A549 (cell line): ENCODE measurements at regions not wholly inside any gene's neighbourhood (a gene's known extent, or its start where the extent isn't known, plus 50 kb on each side); places are given as distances from the start of the nearest gene placed in this dataset.

Experiments
- HDAC2 ChIP-seq: fragments of 200-600 bp; sonication (generic); IDR thresholded peaks from 2 replicates; pipeline ENCODE4 v1.6.1; 2016
- MYC ChIP-seq: IDR thresholded peaks from 2 replicates; pipeline ENCODE4 v1.6.1; 2012; ENCODE audit warnings: mild to moderate bottlenecking, inconsistent platforms, low read length, improper control_type of control experiment, borderline replicate concordance
- SREBF2 ChIP-seq: fragments of 450-650 bp; IDR thresholded peaks from 2 replicates; pipeline ENCODE4 v1.6.1; 2014; ENCODE audit warnings: mild to moderate bottlenecking, moderate library complexity
- TFCP2L1 ChIP-seq: fragments of 250-450 bp; sonication (Bioruptor Pico); IDR thresholded peaks from 2 replicates; pipeline ENCODE4 v1.5.0; 2021; ENCODE audit warnings: mild to moderate bottlenecking
- TF ChIP-seq, protein P1 (sequence below): fragments of >200 bp; sonication (Bioruptor Twin); formaldehyde crosslinking; IDR thresholded peaks from 3 replicates; pipeline ENCODE4 v1.5.1; 2016
- TF ChIP-seq, protein P2 (sequence below): fragments of 200-600 bp; sonication (generic); IDR thresholded peaks from 2 replicates; pipeline ENCODE4 v1.6.1; 2016; ENCODE audit warnings: antibody characterized with exemption, mild to moderate bottlenecking, moderate library complexity

GRCh38 chr13:65470781-65471180 is 1759.4 kb downstream of the PCDH9 start:
- TF ChIP-seq, protein P1, sequence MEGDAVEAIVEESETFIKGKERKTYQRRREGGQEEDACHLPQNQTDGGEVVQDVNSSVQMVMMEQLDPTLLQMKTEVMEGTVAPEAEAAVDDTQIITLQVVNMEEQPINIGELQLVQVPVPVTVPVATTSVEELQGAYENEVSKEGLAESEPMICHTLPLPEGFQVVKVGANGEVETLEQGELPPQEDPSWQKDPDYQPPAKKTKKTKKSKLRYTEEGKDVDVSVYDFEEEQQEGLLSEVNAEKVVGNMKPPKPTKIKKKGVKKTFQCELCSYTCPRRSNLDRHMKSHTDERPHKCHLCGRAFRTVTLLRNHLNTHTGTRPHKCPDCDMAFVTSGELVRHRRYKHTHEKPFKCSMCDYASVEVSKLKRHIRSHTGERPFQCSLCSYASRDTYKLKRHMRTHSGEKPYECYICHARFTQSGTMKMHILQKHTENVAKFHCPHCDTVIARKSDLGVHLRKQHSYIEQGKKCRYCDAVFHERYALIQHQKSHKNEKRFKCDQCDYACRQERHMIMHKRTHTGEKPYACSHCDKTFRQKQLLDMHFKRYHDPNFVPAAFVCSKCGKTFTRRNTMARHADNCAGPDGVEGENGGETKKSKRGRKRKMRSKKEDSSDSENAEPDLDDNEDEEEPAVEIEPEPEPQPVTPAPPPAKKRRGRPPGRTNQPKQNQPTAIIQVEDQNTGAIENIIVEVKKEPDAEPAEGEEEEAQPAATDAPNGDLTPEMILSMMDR = no peak
- TF ChIP-seq, protein P2, sequence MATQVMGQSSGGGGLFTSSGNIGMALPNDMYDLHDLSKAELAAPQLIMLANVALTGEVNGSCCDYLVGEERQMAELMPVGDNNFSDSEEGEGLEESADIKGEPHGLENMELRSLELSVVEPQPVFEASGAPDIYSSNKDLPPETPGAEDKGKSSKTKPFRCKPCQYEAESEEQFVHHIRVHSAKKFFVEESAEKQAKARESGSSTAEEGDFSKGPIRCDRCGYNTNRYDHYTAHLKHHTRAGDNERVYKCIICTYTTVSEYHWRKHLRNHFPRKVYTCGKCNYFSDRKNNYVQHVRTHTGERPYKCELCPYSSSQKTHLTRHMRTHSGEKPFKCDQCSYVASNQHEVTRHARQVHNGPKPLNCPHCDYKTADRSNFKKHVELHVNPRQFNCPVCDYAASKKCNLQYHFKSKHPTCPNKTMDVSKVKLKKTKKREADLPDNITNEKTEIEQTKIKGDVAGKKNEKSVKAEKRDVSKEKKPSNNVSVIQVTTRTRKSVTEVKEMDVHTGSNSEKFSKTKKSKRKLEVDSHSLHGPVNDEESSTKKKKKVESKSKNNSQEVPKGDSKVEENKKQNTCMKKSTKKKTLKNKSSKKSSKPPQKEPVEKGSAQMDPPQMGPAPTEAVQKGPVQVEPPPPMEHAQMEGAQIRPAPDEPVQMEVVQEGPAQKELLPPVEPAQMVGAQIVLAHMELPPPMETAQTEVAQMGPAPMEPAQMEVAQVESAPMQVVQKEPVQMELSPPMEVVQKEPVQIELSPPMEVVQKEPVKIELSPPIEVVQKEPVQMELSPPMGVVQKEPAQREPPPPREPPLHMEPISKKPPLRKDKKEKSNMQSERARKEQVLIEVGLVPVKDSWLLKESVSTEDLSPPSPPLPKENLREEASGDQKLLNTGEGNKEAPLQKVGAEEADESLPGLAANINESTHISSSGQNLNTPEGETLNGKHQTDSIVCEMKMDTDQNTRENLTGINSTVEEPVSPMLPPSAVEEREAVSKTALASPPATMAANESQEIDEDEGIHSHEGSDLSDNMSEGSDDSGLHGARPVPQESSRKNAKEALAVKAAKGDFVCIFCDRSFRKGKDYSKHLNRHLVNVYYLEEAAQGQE = no peak
- TF ChIP-seq HDAC2 = no peak
- TF ChIP-seq TFCP2L1 (CRISPR knock-in tag) = no peak
- TF ChIP-seq SREBF2 = no peak
- TF ChIP-seq MYC = no peak
